Occipital lobe (tissue), 1 donor: ENCODE measurements at regions not wholly inside any gene's neighbourhood (a gene's known extent, or its start where the extent isn't known, plus 50 kb on each side); places are given as distances from the start of the nearest gene placed in this dataset.
"Not testable (repeated sequence)": the region's sequence is repeated elsewhere in the genome, so short reads cannot be mapped to it uniquely, and the experiment has no call there.

Source experiments
- DNase-seq: peaks from one replicate; lab custom pipeline; 2025; lab: John Stamatoyannopoulos, UW

DNA sequence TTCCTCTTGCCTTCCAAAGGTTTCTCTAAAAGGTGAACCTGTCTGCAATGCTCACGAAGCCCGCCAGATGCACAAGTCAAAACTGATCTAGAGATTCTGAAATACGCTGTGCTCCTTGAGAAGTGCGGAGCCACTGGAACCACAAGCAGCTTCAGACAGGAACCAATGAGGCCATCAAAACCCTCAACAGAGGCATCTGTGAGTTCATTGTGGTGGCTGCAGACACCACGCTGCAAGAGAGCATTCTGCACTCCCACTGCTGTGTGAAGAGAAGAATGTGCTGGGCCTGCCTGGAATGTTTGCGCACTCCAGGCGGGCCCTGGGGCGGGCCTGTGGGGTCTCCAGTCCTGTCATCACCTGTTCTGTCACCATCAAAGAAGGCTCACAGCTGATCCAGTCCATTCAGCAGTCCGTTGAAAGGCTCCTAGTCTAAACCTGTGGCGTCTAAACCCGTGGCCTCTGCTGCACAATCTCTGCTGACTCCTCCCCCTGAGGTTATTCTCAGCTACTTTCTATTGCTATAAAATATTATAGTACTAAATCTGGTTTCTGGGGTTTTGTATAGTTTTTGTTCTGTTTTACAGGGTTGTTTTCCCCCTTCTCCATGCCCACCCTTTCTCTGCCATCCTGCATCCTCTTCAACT lies 187.4 kb downstream of the FAM72C start:
- not testable (repeated sequence) for DNase-seq

- DNase-seq, result not testable (repeated sequence)
Observed at GRCh38 chr1:143778178-143778577, 193.6 kb downstream of the FAM72C start.

DNA sequence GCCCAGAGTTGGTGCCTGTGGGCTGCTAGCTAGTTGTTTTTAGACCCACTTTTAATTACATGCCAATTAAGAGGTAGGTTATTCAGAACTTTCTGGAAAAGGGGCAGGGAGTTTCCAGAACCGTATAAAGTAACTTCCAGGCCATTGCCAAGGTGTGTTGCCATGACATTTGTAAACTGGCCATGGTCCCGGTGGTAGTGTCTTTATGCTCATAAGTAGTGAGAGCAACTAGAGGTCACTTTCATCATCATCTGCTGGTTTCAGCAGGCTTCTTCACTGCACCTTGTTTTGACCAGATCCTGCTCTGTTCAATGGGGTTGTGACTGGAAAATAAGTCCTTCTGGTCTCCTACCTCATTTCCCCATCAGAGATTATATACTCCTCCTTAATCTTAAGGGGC lies 207.0 kb downstream of the FAM72C start:
- DNase-seq, result not testable (repeated sequence)

DNA sequence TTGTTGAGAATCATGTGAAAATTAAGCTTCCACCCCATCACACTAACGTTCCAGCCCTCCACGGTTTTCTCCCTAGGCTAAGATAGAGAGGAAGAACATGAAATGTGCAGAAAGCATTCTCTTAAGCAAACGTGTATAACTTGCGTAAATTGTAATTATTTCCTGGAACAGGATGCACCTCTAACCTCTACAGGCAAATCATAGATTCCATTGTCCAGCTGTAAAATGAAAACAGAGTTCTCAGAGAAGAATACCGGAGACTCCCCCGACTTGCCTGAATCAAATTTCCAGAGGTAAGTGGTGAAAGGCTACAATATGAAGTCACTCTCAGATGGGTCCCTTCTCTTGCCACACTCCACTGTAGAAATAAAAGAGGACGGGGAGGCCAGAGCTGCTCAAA lies 211.4 kb downstream of the FAM72C start:
- not testable (repeated sequence) for DNase-seq

DNA sequence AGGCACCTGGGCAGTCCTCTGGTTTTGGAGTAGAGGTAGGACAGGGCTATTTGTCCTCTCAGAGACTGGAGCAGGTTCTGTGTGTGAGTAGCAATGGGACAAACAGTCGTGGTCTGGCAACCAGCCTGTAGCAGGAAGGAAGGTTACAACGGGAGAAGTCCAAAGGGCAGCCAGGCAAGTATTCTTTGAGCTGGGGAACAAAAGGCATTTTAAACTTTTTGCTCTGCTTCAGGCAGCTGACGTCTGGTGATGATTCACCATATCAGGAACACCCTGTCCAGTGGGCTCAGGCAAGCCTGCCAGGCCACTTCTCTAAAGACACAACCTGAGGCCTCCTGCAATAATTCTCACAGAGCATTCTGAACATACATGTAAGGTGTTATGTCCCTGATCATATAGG lies 215.8 kb downstream of the FAM72C start:
- not testable (repeated sequence) for DNase-seq

DNA sequence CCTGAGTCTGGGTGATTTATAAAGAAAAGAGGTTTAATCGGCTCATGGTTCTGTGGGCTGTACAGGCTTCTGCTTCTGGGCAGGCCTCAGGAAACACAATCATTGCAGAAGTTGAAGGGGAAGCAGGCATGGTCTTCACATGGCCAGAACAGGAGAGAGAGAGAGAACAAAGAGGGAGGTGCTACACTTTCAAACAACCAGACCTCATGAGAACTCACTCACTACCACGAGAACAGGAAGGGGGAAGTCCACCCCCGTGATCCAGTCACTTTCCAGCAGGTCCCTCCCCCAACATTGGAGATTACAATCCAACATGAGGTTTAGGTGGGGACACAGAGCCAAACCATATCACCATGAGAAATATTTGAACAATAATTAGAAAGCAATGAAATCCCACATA lies 222.9 kb downstream of the FAM72C start:
- no peak for DNase-seq

DNA sequence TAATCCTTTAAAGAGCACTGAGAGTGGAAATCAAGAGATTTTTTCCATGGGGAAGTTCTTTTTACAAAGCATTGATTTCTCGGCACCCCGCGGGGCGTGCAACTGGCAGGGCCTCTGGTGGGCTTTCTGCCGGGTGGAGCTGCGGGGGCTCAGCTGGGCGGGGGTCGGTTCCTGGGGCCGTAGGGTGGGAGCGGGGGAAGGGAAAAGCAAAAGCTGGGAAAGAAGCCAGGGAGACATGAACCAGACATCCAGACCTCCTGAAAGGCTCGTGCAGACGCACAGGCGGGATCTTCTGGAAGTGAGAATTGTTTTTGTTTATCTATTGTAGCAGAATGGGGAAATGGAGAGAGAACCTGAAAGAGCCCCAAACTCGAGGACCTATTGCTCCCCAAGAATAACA lies 235.2 kb downstream of the FAM72C start:
- no peak for DNase-seq

DNA sequence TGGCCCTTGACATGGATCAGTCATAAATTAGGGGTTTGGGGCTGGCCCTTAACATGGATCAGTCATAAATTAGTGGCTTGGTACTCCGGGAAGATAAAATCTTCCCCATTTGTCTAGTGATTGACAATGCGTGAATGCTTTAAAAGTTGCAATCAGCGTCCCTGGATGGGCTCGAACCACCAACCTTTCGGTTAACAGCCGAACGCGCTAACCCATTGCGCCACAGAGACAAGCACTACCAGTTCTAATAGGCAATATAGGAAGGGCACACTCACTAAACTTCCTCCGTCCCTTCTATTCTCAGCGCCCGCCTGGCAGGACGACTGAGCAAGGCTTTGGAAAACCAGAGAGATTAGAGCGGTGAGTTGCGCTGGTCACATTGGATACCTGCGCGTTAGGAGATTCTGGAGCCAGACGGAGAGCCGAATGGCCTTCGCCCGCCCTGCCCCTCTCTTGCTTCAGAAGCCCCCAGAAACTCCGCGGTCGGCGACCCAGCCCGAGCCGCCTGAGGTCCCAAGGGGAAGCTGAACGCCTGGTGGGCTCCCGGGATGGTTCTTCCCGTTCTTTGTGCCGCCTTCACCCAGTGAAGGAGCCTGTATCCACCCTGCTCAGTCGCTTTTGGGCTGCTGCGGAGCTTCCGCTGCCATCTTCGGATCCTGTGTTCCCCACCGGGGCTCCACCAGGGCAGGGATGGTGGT lies 235.9 kb downstream of the FAM72C start:
- no peak for DNase-seq

DNA sequence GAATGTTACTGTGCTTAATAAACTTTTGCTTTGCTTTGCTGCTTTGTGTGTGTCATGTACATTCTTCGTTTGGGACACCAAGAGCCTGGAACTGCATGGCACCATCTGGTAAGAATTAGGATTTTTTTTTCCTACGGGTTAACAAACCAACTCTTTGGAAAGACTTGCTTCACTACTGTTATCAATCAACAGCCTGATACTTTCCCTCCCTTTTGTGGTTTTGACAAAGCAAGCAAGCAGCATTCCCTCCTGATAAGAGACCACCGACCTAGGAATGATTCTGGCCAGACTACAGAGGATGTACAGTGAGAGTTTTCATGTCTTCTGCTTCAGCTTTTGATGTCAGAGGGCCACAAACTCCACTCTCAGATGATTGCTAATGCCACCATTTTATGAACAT lies 237.5 kb downstream of the FAM72C start:
- not testable (repeated sequence) for DNase-seq

- not testable (repeated sequence) for DNase-seq
Observed at GRCh38 chr1:143730890-143731289, 240.9 kb downstream of the FAM72C start.

DNA sequence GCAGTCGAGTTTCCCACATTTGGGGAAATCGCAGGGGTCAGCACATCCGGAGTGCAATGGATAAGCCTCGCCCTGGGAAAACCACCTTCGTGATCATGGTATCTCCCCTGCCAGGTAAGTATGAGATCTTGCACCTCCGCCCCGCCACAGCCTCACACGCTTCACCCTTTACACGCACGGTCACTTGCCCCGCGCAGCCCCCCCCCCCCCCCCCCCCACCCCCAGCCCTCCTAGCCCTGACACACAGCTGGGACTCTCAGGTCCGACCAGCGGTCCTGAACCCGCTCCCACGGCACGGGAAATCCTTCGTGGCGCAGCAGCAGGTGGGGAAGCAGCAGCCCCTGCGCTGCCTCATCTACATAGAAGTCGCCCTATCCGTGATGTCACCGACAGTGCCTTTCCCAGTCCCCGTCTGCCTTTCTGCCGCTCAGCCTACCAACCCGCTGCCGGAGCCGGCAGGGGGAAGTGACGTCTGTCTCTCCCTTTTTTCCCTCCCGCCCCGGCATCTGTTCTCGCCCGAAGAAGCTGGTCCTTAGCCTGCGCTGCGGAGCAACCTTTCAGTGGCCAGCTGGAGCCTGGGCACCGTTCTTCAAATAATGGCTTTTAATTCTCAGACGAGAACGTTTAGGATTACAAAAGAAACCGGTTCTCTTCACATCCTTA lies 242.2 kb downstream of the FAM72C start:
- DNase-seq, result not testable (repeated sequence)

DNA sequence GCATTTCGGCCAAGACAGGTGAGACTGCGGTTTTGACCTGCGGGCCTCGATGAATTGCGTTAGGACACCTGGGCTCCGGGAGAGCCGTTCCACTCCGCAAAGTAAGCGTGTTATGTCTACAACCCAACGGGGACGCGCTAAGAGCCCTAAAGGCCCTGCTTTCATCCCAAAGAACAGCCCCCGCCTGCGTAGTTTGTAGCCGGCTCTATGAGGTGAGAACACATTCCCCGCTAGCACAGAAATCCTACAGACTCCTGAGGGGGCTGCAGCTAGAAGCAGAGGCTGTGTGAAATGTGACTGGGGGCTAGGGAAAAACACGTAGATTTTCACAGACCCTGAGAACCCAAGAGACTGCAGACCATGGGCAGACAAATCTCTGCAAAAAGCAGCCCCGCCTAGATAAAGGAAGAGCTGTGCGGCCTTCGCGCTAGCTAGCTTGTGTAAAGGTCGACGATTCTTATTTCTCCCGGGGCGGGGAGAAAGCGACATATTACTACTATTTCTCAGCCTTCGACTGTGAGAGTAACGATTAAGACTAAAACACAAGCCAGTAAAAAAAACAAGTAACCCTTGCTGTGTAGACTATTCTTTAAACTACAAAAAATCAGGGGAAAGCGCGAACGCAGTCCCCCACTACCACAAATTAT lies 242.9 kb downstream of the FAM72C start:
- not testable (repeated sequence) for DNase-seq

- no peak for DNase-seq
Observed at GRCh38 chr1:143727263-143727662, 244.5 kb downstream of the FAM72C start.

DNA sequence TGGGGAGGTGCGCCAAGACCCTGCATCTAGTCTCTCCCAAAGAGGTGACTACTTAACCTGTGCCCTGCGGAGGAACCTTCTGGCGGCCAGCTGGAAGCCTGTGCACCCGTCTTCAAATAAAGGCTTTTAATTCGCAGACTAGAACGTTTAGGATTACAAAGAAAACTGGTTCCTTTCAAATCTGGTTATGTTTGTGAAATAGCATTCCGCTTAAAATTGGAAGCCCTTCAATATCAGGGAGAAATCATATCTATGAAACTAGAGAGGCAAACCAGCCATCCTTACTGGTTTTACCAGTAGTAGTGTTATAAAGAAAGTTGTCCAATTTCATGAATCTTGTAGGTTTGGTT lies 250.8 kb downstream of the FAM72C start:
- no peak for DNase-seq

DNA sequence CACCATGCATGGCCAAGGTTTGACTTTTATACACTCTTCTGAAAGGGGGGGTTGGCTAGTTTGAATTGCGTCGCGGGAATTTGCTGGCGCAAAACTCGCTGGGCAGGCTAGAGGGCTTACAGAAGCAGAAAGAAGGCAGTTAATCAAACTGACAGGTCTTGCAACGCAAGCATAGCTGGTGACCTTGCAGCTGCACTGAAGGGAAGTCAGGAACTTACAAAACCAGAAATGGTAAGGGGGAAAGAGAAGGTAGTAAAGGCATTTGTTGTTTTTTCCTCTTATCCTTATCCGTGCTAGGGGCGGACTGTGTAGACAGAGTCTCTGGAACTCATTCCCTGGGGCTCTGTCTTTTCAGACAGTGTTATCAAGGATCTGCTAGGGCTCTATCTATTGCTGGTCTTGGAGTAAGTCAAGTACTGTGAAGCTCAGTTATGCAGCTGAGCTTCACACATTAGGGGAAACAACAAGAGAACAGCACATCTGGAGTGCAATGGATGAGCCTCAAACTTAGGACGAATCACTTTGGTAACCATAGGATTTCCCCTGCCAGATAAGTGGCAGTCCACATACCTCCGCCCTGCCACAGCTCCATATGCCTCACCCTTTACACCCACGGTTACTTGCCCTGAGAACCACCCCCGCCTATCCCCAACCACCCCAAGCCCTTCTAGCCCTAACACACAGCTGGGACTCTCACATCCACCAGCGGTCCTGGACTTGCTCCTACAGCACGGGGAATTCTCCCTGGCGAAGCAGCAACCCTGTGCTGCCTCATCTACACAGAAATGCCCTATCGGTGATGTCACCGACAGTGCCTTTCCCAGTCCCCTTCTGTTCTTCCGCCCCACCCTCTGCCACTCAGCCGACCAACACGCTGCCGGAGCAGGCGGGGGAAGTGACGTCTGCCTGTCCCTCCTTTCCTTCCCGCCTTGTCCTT lies 251.4 kb downstream of the FAM72C start:
- DNase-seq, result no peak

DNA sequence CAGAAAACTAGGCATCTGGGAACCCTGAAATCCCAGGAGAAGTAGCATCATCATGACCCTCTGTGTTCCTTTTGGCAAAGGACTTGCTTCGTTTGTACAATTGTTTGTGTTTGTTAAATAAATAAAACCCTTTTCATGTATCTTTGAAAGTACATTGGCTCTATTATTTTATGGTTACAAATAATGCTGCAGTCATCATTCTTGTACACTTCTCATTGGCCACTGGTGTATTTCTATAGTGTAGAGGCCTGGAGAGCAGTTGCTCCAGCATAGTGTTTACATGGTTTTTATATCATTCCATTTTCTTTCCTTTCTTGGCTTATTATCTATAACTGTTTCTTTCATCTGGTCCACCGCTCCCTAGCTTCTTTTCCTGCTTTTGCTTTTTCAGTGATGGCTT lies 253.3 kb downstream of the FAM72C start:
- no peak for DNase-seq

- no peak for DNase-seq
Observed at GRCh38 chr1:143718021-143718420, 253.8 kb downstream of the FAM72C start.

- DNase-seq, result no peak
Observed at GRCh38 chr1:143717434-143717833, 254.4 kb downstream of the FAM72C start.

GRCh38 chr1:143714913-143715312 lies 256.9 kb downstream of the FAM72C start:
- not testable (repeated sequence) for DNase-seq

DNA sequence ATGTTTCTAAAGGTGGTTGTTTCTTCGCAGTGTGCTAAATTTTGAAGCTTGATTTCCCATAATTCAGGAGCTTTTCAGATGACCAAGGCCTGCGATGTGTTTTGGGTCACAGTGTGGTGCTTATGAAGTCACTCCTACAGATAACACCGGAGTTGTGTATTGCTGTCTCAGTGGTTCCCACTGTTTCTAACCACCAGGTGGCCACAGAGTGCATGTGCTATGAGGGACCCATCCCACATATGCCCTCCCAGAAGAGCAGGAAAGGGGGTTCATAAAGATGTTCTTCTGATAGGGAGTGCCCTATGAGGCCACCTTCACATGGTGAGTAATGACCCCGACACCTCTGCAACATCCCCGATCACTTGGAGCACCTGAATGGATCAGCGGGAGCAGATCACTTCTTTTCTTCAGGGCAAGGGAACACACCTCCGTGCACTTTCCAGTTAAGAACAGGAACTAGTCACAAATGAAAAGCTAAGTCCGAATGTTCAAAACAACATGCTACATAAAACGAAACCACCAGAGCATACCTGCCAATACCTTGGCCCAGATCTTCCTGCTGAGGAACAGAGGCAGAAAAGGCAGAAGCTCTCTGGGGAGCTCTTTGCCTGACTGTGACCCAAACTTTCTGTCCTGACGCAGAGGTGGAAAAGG lies 262.1 kb downstream of the FAM72C start:
- not testable (repeated sequence) for DNase-seq

DNA sequence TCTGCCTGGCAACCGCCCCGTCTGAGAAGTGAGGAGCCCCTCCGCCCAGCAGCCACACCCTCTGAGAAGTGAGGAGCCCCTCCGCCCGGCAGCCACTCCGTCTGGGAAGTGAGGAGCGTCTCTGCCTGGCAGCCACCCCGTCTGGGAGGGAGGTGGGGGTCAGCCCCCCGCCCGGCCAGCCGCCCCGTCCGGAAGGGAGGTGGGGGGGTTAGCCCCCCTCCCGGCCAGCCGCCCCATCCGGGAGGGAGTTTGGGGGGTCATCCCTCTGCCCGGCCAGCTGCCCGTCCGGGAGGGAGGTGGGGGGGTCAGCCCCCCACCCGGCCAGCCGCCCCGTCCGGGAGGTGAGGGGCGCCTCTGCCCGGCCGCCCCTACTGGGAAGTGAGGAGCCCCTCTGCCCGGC lies 269.0 kb downstream of the FAM72C start:
- DNase-seq, result not testable (repeated sequence)
